Fibroblast of peridontal ligament (primary cell): ENCODE measurements at regions not wholly inside any gene's neighbourhood (a gene's known extent, or its start where the extent isn't known, plus 50 kb on each side); places are given as distances from the start of the nearest gene placed in this dataset.

Experiments
- DNase-seq: peaks from one replicate; pipeline ENCODE4 v3.0.0-alpha.2; 2010; ENCODE audit errors: extremely low read depth

DNA sequence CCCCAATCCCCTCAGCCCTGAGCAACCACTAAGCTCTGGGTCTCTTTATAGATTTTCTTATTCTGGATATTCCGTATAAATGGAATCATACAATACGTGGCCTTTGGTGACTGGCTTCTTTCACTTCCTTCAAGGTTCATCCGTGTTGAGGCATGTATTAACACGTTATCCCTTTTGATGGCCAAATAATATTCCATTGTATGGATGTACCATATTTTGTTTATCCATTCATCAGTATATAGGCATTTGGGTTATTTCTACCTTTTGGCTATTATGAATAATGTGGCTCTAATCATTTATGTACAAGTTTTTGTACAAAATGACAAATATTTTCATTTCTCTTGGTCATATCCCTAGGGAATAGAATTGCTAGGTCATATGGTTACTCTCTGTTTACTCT is 284.4 kb downstream of the FAM43A start:
- DNase-seq, result no peak

- no peak for DNase-seq
Measured at GRCh38 chr3:194971009-194971408, 285.3 kb downstream of the FAM43A start.

GRCh38 chr3:194971965-194972364 is 286.3 kb downstream of the FAM43A start:
- DNase-seq, result no peak

DNA sequence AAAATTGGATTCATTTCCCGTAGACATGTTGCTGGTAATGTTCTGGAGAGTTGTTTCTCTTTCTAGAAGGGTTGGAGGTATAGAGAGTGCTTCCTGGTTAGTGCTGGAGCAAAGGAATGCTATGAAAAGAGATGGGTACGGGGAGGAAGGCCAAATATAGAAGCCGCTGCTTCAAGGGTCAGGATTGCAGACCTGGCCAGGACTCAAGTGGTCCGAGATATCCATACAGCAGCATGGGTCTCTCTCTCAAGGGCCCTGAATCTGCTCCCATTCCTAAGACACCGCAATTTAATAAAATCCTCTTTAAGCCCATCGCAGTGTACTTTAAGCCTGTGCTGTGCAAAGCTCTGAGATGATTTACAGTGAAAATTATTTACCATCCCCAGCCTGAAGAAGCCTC is 287.0 kb downstream of the FAM43A start:
- DNase-seq, result no peak

DNA sequence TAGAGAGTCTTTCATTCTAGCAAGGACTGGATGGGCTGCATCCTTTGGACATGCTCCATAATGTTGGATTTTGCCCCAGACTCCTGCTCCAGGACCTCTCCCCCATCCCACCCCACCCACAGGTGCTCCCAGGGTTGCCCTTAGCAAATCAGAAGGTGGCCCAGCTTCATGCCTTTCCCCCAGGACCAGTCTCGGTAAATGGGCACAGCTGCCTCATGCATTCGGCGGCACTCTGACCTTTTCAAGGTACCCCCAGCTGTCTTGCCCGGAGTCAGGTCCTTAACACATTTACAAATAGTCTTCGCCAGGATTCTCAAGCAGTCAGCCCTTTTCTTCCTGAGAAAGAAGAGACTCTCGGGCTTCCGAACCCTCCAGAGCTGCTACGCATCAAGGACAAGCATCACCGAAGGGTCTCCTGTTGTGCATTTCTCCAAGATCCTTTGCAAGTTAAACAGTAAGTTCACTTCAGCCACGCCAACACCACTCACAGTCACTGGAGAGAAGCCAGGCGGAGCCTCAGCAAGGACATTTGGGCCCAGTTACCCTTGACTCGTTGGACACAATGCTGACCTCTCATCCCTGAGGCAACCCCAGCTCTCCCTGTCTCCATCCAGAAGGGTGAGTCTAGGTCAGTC is 287.8 kb downstream of the FAM43A start:
- no peak for DNase-seq

DNA sequence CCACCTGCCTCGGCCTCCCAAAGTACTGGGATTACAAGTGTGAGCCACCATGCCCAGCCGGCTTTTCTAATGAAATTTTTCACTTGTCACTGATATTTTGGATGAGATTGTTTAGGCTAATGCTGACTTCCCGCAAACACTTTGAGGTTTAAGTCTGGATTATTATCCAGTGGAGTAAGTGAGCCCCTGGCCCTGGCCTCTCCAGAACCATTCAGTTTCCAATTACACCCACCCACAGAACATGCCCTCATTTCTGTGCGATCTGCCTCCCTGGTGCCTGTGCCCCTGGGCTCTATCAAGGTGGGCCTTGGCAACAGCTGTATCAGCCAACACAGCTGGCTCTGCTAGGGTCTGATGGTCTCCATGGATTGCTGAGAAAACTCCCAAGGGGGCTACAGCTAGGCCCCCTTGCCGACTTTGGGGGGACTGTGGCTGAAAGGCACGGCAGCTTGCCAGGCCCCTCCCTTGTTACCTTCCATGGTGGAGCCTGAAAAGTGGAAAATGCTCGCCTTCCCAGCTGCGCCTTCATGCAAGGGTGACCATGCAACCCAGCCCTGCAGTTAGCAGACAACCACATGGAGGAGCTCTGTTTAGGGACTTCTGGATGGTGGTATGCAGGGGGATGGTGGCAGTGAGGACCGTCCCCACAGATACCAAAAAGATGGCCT is 288.9 kb downstream of the FAM43A start:
- DNase-seq, result no peak

- DNase-seq, result peak; percentile 9
Measured at GRCh38 chr3:194976049-194976451, 290.4 kb downstream of the FAM43A start.

- no peak for DNase-seq
Measured at GRCh38 chr3:194976874-194977273, 291.2 kb downstream of the FAM43A start.

- no peak for DNase-seq
Measured at GRCh38 chr3:194977356-194977755, 291.7 kb downstream of the FAM43A start.

- no peak for DNase-seq
Measured at GRCh38 chr3:194979173-194979572, 291.8 kb downstream of the XXYLT1 start.

GRCh38 chr3:194982472-194982871 is 288.5 kb downstream of the XXYLT1 start:
- no peak for DNase-seq

GRCh38 chr3:194983121-194983520 is 287.8 kb downstream of the XXYLT1 start:
- no peak for DNase-seq

DNA sequence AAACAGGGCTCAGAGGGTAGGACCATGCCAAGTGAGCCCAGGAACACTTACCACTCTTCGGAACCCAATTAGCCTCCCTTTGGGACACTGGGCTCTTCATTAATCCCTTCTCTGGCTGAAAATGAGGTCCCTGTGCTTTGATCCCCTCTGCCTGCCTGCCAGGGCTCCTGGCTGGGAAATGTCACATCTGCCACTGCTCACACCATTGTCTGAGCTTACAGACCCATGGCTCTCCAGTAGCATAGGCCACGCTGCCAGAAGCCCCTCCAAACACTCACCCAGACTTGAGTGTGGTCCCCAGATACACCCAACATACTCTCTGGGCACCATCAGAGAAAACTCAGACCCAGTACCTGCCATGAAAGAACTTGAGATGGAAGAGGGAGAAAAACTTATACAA is 287.3 kb downstream of the XXYLT1 start:
- no peak for DNase-seq

- no peak for DNase-seq
Measured at GRCh38 chr3:194984066-194984465, 286.9 kb downstream of the XXYLT1 start.

GRCh38 chr3:194984622-194985021 is 286.3 kb downstream of the XXYLT1 start:
- DNase-seq, result no peak

DNA sequence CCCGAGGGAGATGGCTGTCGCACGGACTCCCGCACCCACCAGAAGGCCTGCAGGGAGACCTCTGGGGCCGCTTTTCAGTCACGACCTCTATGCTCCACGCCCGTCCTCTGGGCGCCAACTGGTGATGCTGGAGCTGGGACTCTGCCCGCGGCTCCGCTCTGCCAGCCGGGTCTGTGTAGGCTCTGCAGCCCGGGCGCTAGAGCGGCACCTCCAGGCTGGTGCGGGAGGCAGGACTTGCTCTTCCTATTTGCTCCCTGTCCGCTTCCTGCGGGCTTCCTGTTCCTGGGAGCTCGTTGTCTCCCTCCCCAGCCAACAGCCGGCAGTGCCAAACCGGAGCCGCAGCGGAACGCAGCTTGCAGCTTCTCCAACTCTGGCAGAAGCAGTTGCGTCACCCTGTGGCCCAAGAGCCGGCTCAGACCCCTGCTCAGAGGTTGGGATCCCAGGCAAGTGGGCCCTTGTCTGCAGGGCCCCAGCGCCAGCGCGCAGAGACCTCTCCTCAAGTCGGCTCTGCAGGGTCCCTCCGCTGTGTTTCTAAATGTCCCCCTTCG is 285.9 kb downstream of the XXYLT1 start:
- DNase-seq, result peak; percentile 57

- no peak for DNase-seq
Measured at GRCh38 chr3:194986208-194987043, 284.5 kb downstream of the XXYLT1 start.

GRCh38 chr3:194987571-194988494 is 283.1 kb downstream of the XXYLT1 start:
- DNase-seq, result no peak

DNA sequence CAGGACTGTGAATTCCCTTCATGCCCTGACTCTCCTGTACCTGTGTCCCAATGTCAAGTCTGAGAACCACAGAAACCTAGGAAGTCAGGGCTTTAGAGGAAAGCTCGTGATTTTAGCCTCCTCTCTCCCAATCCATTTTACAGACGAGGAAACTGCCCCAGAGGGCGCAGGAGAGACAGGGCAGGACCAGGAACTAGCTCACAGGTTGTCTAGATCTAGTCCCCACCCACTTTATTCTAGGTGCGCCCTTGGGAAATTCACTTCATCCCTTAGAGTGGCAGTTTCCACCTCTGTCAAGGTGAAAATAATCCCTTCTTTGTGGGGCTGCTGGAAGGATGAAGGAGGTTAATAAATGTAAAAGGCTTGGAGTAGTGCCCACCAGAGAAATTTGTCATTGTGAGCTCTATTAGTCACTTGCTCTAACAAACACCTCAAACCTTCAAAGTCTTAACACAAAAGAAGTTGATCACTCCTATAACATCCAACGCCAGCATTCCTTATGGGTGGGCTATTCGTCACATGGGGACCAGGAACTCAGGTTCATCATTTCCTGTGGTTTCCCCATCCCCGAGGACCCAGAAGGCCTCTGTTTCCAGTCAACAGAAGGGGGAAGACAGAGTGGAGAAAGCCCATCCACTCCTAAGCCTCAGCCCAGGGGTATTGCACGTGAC is 282.3 kb downstream of the XXYLT1 start:
- no peak for DNase-seq

DNA sequence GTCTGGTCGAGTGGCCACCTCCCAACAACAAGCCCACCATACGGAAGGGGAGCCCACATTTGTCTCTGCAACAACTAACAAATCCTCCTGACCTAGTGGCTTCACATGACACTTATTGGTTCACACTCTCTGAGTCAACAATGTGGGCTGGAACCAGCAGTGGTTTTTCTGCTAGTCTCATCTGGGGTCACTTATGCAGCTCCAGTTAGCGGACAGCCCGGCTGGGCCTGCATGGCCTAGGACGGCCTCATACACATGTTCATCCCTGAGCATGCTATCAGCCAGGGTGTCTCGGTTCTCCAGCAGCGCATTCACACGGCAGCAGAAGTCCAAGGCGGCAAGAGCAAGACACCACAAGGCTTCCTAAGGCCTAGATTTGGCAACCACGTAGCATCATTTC is 281.7 kb downstream of the XXYLT1 start:
- DNase-seq, result no peak
